Muscle of arm (tissue), 1 donor: ENCODE measurements at regions not wholly inside any gene's neighbourhood (a gene's known extent, or its start where the extent isn't known, plus 50 kb on each side); places are given as distances from the start of the nearest gene placed in this dataset.
A peak's percentile ranks its signal among the peaks of the same experiment; 100 is the strongest.

ENCODE experiments used
- DNase-seq: peaks from one replicate; pipeline ENCODE4 v3.0.0-alpha.2; 2013

DNA sequence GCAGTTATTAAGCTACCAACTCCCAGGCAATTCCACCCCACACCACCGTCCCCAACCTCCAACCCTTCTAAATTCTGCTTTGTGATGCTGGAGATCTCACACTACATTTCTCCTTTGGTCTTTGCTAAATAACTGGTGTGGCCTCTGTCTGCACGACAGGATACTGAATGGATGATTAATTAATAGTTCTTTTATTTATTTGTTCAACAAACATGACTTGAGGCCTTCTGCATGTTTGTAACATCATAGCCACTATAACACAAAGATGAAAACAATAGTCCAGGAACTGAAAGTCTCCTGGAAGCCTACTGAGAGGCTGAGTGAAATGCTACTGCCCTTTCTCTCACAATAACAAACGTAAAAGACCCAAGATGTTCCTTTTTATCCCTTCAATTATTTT, 609.5 kb upstream of the UBE2E2 start:
- DNase-seq: no peak

- no peak for DNase-seq
These were observed 608.1 kb upstream of the UBE2E2 start for GRCh38 chr3:22594990-22595389.

DNA sequence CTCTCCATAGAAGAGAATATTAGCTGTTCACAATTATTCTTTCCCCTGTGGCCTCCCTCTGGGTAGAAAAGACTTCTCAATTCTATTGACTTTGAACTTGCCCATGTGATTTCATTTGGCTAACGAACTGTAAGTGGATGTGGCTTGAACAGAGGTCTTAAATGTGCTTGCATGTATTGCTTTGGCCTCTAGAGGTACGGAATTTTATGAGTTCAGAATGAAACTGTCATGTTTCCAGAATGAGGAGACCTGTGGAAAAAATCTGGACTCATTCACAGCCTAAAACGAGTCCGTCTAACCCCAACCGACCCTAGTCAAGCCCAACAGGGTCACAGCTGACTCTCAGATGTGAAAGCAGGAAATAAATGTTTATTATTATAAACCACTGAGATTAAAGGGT, 596.7 kb upstream of the UBE2E2 start:
- DNase-seq: peak; percentile 15

DNA sequence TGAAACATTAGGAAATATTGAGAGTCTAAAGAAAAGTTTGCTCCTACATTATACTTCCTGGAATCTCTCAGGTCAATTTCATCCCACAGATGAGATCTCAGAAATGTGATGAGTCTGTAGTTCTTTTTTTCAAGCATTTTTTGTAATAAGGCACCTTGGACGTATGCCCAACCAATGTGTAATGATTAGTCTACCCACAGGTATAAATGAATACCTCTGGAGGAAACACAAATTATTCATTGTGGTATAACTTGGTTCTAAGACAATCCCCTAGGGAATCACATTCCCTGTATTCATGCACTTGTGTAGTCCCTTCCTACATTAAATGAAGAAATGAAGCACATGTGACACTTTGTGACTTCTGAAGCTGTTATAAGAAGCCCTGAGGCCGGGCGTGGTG, 596.2 kb upstream of the UBE2E2 start:
- no peak for DNase-seq

DNA sequence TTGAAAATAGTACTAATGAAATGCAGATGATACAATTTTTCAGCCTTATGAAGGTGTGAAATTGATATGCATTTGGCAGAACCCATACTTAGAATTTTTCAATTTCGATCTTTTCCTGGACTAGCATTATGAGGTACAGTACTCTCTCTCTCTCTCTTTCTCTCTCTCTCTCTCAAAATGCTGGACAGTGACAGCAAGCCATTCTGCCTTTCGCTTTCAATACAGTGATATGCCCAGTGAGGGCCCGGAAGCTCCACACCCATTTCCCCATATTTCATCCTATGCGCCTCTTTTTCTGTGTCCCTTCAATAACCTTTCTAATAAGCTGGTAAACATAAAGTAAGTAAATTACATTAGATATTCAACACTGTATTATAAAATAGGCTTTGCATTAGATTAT, 595.0 kb upstream of the UBE2E2 start:
- no peak for DNase-seq

- DNase-seq: no peak
These were observed 594.4 kb upstream of the UBE2E2 start for GRCh38 chr3:22608721-22609120.

DNA sequence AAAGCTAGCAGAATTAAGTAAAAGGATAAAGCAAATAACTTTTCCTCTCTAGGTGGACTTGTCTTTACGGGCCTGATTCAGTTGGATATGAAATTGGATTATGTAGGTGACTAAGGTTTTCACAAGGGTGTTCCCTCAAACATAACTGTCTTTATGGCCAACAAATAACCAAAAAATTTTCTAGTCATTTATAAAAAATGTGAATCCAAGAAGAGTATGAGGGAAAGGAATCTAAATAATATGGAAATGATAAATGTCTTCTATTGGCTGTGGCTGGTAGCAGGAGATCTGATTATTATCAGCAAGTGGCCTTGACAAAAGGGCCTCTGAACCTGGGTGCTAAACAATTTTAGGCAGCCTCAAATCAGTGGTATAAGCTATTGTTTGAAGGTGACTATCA, 594.0 kb upstream of the UBE2E2 start:
- no peak for DNase-seq

GRCh38 chr3:22612927-22613326, 590.2 kb upstream of the UBE2E2 start:
- no peak for DNase-seq

GRCh38 chr3:22615790-22616189, 587.3 kb upstream of the UBE2E2 start:
- DNase-seq: no peak

GRCh38 chr3:22617372-22617771, 585.8 kb upstream of the UBE2E2 start:
- DNase-seq: no peak

GRCh38 chr3:22620498-22620897, 582.6 kb upstream of the UBE2E2 start:
- DNase-seq: no peak

DNA sequence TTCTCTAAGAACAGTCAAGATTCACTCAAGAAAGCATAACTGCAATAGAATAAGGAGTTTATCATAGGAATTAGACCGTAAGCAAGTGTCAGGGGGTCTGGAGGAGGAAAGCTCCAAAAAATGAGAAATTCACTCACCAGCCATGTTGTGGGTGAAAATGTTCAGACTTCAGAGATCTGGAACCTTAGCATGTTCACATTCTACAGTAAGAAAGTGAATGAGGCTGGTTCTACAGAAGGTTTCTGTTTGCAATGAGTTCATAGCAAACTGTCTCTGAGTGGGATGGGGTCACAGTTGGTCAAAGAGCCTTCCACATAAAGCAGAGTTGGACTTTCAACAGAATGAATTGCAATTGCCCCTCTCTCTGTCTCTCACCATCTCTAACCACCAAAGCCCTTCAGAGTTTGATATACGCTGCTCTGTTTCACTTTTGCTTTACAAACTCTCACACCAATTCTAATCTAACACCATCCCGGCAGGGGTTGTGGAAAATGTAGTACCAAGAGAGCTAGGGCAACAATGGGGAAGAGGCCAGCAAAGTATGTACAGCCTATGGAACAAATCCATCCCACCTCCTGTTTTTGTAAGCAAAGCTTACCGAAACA, 581.8 kb upstream of the UBE2E2 start:
- no peak for DNase-seq

GRCh38 chr3:22627993-22628499, 575.1 kb upstream of the UBE2E2 start:
- no peak for DNase-seq

DNA sequence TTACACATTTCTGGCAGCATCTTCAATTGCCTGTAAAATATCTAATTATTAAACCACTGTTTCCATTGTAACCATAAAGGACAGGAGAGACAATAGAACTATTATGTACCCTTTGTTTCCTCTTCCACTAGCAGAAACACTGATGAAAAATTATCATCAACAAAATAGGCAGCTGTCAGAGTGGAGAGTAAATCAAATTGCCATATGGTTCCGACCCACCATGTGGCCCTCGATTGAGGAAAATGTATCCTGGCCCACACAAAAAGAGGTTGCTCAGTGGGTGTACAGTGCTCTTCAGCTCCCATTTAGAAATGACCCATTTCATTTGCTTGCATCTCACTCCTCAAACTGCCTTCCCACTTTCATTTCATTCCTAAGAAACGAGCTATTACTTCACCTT, 570.6 kb upstream of the UBE2E2 start:
- DNase-seq: no peak

- no peak for DNase-seq
These were observed 568.7 kb upstream of the UBE2E2 start for GRCh38 chr3:22634433-22634832.

GRCh38 chr3:22659651-22660475, 543.3 kb upstream of the UBE2E2 start:
- DNase-seq: peak; percentile 36

- DNase-seq: peak; percentile 26
These were observed 542.5 kb upstream of the UBE2E2 start for GRCh38 chr3:22660606-22661005.

DNA sequence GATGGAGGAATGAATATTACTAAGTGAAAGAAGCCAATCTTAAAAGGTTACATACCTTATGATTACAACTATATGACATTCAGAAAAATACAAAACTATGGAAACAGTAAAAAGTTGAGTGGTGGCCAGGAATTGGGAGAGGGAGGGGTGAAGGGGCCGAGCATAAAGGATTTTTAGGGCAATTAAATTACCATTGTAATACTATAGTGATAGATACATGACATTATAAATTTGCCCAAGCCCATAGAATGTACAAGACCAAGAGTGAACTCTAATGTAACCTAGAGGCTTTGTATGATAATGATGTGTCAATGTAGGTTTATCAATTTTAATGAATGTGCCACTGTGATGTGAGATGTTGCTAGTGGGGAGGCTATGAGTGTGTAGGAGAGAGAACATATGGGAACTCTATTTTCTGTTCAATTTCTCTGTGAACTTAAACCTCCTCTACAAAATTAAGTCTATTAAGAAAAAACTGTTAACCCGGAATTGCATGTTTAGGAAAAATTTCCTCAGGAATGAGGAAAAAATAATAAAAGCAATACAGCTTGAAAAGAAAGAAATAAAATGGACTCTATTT, 541.9 kb upstream of the UBE2E2 start:
- no peak for DNase-seq

DNA sequence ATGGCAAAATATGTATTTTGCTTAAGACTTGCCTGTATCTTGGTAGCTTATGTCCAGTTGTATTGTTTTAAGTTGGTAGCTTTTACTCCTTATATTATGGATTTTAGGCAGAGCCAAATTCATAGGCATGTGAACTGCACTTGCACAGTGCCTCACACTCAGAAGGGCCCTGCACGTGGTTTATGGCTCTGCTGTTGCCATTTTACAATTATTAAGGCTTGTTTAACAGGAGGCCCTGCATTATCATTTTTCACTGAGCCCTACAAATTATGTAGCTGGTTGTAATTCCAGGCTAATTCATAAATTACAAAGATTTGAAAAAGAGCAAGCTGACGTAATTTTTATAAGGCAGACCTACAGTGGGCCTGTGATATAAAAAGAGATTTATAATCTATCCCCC, 537.6 kb upstream of the UBE2E2 start:
- no peak for DNase-seq

- DNase-seq: no peak
These were observed 536.4 kb upstream of the UBE2E2 start for GRCh38 chr3:22666736-22667135.

DNA sequence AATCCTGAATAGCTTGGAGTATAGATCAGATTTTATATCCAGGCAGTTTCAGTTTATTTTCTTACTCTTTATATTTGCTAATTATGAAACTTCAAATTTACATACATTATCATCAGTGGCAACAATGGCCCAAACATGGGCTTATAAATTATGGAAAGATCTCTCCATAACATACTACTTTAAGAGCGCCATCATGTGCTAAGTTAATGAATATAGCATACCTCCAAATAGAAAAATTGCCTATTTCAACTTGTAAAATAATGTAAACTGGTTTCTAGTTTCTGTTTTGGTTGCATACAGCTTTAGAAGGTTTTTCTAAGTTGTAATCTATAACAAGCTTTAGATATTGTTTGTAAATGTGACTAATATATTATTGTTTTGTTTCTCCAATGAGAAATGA, 531.3 kb upstream of the UBE2E2 start:
- DNase-seq: no peak

DNA sequence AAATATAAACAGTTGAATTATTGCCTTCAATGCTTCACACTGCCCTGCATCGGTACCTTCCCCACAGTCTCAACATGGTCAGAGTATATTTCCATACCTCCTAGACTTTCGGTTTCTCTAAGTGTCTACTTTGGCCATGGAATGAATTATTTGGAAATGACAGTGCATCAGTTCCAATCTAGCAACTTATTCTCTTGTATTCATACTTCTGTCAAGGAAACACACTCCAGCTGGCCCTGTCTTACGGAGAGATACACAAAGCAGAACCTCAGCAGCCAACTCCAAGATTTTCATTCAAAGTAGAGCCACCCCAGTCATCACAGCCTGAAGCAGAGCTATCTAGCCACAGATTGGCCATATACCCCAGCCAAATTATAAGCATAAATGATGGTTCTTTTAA, 518.4 kb upstream of the UBE2E2 start:
- no peak for DNase-seq

- DNase-seq: no peak
These were observed 517.5 kb upstream of the UBE2E2 start for GRCh38 chr3:22685597-22685996.
